Stimulated activated CD4-positive, alpha-beta T cell treated with anti-CD3 and anti-CD28 coated beads, Interleukin-4, amount 100 ng/mL, for 4 hours (primary cell): ENCODE measurements at regions not wholly inside any gene's neighbourhood (a gene's known extent, or its start where the extent isn't known, plus 50 kb on each side); places are given as distances from the start of the nearest gene placed in this dataset.
"Not testable (repeated sequence)": the region's sequence is repeated elsewhere in the genome, so short reads cannot be mapped to it uniquely, and the experiment has no call there.

Source experiments
- DNase-seq, 2 experiments: peaks; one replicate each; pipeline ENCODE4 v3.0.0-alpha.2; 2020

GRCh38 chr2:9708683-9709538 is 78.1 kb upstream of the YWHAQ start:
- DNase-seq, result no peak

GRCh38 chr2:9709539-9710285 is 78.9 kb upstream of the YWHAQ start:
- no peak for DNase-seq

GRCh38 chr2:9710311-9710710 is 79.5 kb upstream of the YWHAQ start:
- DNase-seq, result peak in 1 of 2 experiments; percentile 53

DNA sequence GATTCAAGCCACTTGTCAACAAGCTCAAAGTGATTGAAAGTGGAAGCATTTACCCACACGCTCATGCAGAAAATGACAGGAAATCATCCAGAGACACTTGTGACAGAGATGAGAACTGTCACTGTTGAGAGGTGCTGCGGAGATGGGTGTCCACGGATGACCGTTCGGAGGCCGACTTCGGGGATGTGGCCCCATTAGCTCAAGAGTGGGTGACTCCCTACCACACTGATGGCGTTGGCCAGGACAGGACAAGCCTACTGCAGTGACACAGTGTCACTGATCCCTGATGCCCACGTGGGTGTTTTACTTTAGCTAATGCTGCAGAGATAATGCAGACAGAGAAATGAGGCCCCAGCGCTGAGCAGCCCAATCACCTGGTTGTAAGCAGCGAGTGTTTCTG is 81.5 kb upstream of the YWHAQ start:
- DNase-seq, result no peak

- DNase-seq, result no peak
These were observed 83.9 kb upstream of the YWHAQ start for GRCh38 chr2:9714630-9715214.

GRCh38 chr2:9715238-9715637 is 84.4 kb upstream of the YWHAQ start:
- DNase-seq, result no peak

DNA sequence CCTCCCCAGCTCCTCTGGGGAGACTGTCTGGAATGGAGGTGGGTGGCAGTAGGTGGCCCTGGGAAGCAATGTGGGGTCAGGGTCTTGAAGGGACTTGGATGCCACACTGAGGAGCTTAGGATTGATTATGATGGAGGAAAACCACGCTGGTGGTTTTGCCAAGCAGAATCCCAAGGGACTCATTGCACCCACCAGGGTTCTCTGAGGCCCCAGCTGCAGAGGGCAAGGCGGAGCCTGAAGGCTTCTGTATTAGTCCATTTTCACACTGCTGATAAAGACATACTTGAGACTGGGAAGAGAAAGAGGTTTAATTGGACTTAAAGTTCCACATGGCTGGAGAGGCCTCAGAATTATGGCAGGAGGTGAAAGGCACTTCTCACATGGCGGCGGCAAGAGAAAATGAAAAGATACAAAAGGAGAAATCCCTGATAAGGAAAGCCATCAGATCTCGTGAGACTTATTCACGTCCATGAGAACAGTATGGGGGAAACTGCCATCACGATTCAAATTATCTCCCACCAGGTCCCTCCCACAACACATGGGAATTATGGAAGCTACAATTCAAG is 87.2 kb upstream of the YWHAQ start:
- DNase-seq, result no peak

- DNase-seq, result no peak
These were observed 89.7 kb upstream of the YWHAQ start for GRCh38 chr2:9720352-9721093.

DNA sequence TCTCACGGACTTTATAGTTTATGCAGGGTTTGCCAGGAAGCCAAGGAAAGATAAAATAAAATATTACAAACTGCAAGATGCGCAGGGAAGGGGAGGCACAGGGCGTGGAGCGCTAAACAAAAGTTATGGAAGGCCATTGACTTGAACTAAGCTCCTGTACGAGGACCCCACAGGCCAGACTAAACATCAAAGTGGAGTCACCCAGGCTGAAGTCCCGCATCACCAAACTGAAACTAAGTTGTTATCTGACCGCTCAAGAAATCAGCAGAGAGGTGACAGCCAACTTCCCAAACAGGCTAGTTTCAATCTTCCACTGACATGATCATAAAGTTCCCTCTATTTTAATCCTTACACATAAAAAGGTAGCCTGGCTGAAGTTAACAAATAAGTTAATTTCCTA is 90.5 kb upstream of the YWHAQ start:
- no peak for DNase-seq

DNA sequence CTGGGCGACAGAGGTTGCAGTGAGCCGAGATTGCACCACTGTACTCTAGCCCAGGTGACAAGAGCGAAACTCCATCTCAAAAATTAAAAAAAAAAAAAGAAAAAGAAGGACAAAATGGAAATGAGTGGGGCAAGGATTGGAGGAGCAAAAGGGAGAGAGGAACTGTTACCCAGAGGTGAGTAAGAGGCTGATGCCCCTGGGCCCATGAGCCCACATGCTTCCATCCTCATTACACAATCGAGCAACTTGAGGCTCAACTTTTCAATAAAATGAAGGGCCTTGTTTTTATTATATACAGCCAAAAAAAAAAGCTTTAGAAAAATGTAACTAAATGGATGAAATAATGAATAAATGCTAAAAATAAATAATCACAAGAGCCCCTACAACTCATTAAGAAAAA is 91.7 kb upstream of the YWHAQ start:
- DNase-seq, result no peak

DNA sequence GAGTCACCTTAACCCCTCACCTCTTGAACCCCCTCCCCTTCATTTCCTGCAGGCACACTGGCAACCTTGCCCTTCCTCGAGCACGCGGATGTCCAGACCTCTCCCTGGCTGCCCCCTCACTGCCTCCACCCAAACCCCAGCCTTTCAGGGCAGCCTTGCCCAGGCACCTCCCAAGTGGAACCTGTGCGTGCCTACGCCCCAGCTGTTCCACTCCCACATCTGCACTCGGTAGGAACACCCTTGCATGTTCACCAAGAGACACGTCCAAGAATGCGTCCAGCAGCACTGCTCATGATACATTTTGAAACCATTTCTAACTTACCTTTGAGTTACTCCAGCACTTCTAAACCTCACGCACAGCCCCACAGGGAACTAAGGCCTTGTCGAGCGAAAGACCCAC is 93.8 kb upstream of the YWHAQ start:
- no peak for DNase-seq

- DNase-seq, result no peak
These were observed 94.3 kb upstream of the YWHAQ start for GRCh38 chr2:9725106-9725505.

DNA sequence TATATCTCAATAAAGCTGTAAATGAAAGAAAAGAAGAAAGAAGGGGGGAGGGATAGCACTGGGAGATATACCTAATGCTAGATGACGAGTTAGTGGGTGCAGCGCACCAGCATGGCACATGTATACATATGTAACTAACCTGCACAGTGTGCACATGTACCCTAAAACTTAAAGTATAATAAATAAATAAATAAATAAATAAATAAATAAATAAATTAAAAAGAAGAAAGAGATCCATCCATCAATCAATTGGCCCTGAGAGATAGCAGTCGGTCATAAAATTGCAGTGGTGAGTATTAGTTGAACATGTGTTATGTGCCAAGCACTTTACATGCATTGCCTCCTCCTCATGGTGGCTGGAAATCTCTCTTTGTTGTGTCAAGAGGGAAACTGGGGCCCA is 95.2 kb upstream of the YWHAQ start:
- not testable (repeated sequence) for DNase-seq

- DNase-seq, result not testable (repeated sequence)
These were observed 99.7 kb upstream of the YWHAQ start for GRCh38 chr2:9730523-9730922.

GRCh38 chr2:9732824-9733223 is 102.0 kb upstream of the YWHAQ start:
- DNase-seq, result no peak

- DNase-seq, result no peak
These were observed 103.5 kb upstream of the YWHAQ start for GRCh38 chr2:9734308-9734707.

DNA sequence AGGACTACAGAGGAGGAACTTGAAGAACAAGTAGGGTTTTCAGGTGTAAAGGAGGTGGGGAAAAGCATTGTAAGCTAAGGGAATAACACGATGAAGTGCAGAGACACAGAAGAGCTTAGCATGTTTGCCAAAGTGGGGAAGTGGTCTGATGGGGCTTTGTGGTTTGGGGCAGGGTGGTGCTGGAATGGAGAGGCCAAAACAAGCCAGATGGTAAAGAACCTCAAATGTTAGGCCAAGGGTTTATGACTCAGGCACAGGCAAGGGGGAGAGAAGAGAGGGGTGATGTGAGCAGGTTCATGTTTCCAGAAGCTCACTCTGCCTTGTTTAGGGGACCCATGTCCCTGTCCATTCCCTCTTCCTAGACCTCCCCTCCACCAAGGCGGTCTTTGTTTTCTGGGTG is 104.5 kb upstream of the YWHAQ start:
- DNase-seq, result no peak

DNA sequence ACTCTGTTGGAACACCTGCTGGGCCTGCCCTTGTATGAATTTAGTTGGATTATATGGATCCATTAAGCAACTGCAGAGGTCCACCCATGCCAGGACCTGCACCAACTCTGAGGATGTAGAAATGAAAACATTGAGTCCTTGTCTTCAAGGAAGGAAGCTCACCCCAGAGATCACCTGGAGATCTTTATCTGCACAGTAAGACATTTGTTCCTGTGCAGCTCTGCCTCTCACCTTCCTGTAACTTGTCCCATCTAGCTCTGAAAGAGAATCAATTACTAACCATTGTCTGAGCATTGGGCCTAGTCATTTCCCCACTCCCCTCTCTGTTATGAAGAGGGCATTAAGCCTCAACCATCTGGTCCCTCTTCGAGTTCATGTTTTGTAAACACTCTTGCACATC is 105.2 kb upstream of the YWHAQ start:
- DNase-seq, result no peak

DNA sequence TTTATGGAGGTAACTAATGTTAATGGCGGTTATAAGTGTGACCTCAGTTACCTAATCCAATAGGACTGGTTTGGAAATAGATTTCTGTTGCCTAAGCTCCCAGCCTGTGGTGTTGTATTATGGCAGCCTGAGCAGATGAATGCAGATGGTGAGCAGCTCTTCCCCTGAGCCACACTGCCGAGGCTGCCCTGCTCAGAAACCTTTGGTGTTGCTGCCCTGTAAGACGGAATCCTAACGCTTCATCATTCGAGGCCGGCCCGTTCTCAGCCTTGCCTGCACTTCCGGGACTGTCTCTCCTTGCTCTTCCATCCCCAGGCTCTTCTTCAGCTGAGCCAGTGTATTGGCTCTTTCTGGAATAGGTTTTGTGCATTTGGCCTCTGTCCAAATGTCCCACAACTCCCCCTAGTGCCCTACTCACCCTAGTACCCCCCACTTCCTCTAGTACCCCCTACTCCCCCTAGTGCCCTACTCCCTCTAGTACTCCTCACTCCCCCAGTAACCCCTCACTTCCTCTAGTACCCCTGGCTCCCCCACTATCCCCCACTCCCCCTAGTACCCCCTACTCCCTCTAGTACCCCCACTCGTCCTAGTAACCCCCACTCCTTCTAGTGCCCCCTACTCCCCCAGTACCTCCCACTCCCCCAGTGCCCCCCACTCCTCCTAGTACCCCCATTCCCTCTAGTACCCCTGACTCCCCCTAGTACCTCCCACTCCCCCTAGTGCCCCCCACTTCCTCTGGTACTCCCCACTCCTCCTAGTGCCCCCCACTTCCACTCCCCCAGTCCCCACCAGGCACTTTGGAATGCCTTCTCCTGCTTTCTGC is 106.0 kb upstream of the TAF1B start:
- no peak for DNase-seq

DNA sequence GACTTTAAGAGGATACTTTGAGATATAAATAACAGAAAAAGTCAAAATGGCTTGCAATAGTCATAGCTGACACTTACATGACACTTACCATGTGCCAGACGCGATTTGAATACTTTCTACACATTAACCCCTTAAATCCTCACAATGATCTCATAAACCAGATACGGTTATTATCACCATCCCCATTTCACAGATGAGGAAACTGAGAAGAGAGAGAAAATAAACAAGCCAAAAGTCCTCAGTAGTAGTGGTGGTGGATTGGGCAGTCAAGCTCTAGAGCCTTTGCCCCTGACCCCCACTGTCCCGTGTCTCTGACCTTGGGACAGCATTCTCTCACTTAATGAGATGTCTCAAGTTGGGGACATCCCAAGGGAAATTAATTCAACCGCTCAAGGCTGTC is 105.2 kb upstream of the TAF1B start:
- no peak for DNase-seq

DNA sequence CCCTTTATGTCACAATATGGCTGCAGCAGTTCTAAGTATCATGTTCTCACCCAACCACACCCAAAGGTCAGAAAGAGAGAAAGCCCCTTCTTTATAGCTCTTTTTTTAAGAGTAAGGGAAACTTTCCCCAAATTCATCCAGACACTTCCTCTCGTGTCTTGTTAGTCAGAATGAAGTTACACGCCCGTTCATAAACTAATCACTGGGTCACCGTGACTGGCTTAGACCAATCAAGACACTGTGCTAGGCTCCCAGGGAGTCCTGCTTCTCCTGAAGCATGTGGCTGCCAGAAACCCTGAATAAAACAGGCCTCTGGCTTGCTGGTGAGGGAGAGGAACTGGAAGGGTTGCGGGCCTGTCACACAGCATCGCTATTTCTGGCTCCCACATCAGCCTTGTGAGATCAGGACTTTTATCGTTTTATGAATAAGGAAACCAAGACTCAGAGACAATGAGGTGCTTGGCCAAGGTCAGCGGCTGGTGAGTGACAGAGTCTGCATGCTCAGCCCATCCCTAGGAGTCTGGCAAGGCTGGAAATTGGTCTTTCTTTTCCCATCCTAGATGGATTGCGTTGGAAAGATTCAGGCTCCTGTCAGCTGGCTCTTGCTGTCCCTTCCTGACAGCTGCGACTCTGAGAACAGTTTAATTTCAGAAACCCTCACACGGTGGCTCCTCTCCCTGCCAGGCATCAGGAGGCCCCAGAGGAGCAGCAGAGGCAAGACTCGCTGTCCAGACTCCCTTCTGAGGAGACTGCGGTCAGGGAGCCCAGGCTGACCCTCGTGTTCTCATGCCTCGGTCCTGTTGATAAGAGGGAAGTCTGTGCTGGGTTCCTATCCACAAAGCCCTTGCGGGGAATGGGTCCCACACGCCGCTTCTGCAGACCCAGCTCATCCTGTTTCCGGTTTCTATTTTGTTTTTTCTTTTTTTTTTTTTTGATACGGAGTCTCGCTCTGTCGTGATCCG is 104.5 kb upstream of the TAF1B start:
- DNase-seq, result no peak
